Neuronal stem cell (in vitro differentiated cells): ENCODE measurements at regions not wholly inside any gene's neighbourhood (a gene's known extent, or its start where the extent isn't known, plus 50 kb on each side); places are given as distances from the start of the nearest gene placed in this dataset.

Experiments used
- DNase-seq: peaks from one replicate; pipeline ENCODE4 v3.0.0-alpha.2; 2013; ENCODE audit warnings: low spot score
- H2AFZ ChIP-seq: one replicate; pipeline ENCODE4 v1.6.1; 2013; ENCODE audit warnings: mild to moderate bottlenecking, low read length, inconsistent platforms
- H2AK5ac ChIP-seq: 2 replicates; pipeline ENCODE4 v1.6.1; 2013; ENCODE audit warnings: low read depth, mild to moderate bottlenecking, inconsistent platforms, low read length, moderate library complexity, mixed read lengths
- H2BK120ac ChIP-seq: 2 replicates; pipeline ENCODE4 v1.6.1; 2013; ENCODE audit warnings: low read depth, mild to moderate bottlenecking, inconsistent platforms, low read length, moderate library complexity, mixed read lengths
- H2BK12ac ChIP-seq: one replicate; pipeline ENCODE4 v1.6.1; 2013; ENCODE audit warnings: low read length, inconsistent platforms
- H2BK15ac ChIP-seq: 2 replicates; pipeline ENCODE4 v1.6.1; 2013; ENCODE audit warnings: mild to moderate bottlenecking, low read length, inconsistent platforms, mixed read lengths
- H2BK5ac ChIP-seq: one replicate; pipeline ENCODE4 v1.6.1; 2013; ENCODE audit warnings: inconsistent platforms, mild to moderate bottlenecking, low read length, moderate library complexity
- H3K14ac ChIP-seq: one replicate; pipeline ENCODE4 v1.6.1; 2013; ENCODE audit warnings: low read length, inconsistent platforms
- H3K18ac ChIP-seq: 2 replicates; pipeline ENCODE4 v1.6.1; 2013; ENCODE audit warnings: low read length, inconsistent platforms
- H3K23ac ChIP-seq: 2 replicates; pipeline ENCODE4 v1.6.1; 2013; ENCODE audit warnings: low read depth, mild to moderate bottlenecking, mixed read lengths, low read length, inconsistent platforms; ENCODE audit not compliant: poor library complexity
- H3K27ac ChIP-seq: replicated peaks from 3 replicates; pipeline ENCODE4 v1.5.1; 2013; ENCODE audit warnings: low read length, inconsistent platforms
- H3K27me3 ChIP-seq, 3 experiments: 2 replicates each; pipeline ENCODE4 v1.6.1; 2013; ENCODE audit warnings: low read length in 3 of 3, mild to moderate bottlenecking in 2 of 3, inconsistent platforms in 1 of 3, low read depth in 1 of 3, mixed read lengths in 1 of 3, moderate library complexity in 1 of 3; ENCODE audit not compliant: control insufficient read depth in 3 of 3, insufficient read depth in 3 of 3
- H3K36me3 ChIP-seq, 2 donors: replicated peaks in 1 of 2; 2 replicates each; pipeline ENCODE4 v1.6.1; 2013; ENCODE audit warnings: low read length in 2 of 2; ENCODE audit not compliant: control insufficient read depth in 2 of 2, insufficient read depth in 2 of 2
- H3K4ac ChIP-seq: 2 replicates; pipeline ENCODE4 v1.6.1; 2013; ENCODE audit warnings: inconsistent platforms, mild to moderate bottlenecking, low read length, moderate library complexity
- H3K4me1 ChIP-seq, 2 donors: 1 replicate in 1 of 2; 2 replicates in 1 of 2; pipeline ENCODE4 v1.6.1; 2013; ENCODE audit warnings: low read length in 2 of 2, low read depth in 1 of 2; ENCODE audit not compliant: control insufficient read depth in 2 of 2, insufficient read depth in 1 of 2
- H3K4me2 ChIP-seq: one replicate; pipeline ENCODE4 v1.6.1; 2013; ENCODE audit warnings: mild to moderate bottlenecking, low read length, inconsistent platforms; ENCODE audit not compliant: insufficient read depth, poor library complexity, severe bottlenecking
- H3K4me3 ChIP-seq, 2 donors: 2 replicates each; pipeline ENCODE4 v1.5.1; 2013; ENCODE audit warnings: low read length in 2 of 2, mild to moderate bottlenecking in 2 of 2, inconsistent platforms in 1 of 2, moderate library complexity in 1 of 2
- H3K79me1 ChIP-seq: one replicate; pipeline ENCODE4 v1.6.1; 2013; ENCODE audit warnings: low read depth, mild to moderate bottlenecking, inconsistent platforms, low read length, moderate library complexity
- H3K9ac ChIP-seq: one replicate; pipeline ENCODE4 v1.6.1; 2013; ENCODE audit warnings: mild to moderate bottlenecking, low read depth, low read length, inconsistent platforms; ENCODE audit not compliant: poor library complexity
- H3K9me3 ChIP-seq, 2 donors: replicated peaks in 1 of 2; 2 replicates each; pipeline versions ENCODE3 to v1.6.1; 2013; ENCODE audit warnings: low read length in 2 of 2, mild to moderate bottlenecking in 2 of 2, inconsistent platforms in 1 of 2, low read depth in 1 of 2, mixed read lengths in 1 of 2, moderate library complexity in 1 of 2; ENCODE audit not compliant: control insufficient read depth in 2 of 2, insufficient read depth in 1 of 2
- H4K8ac ChIP-seq: one replicate; pipeline ENCODE4 v1.6.1; 2013; ENCODE audit warnings: low read depth, mild to moderate bottlenecking, inconsistent platforms, low read length, moderate library complexity
- H4K91ac ChIP-seq: one replicate; pipeline ENCODE4 v1.6.1; 2013; ENCODE audit warnings: low read length, low read depth, mild to moderate bottlenecking, inconsistent platforms; ENCODE audit not compliant: poor library complexity
- WGBS, 2 donors: extraction: QIAGEN DNeasy Blood & Tissue Kit; methylation state at CpG; one replicate each; pipeline ENCODE4 v1.1.7; 2013; ENCODE audit warnings: missing lambda C conversion rate in 2 of 2, mixed read lengths in 1 of 2; ENCODE audit not compliant: insufficient read length in 2 of 2, insufficient replicate concordance in 1 of 2; ENCODE audit errors: extremely low coverage in 2 of 2; 5-methylcytosine and 5-hydroxymethylcytosine counted together

DNA sequence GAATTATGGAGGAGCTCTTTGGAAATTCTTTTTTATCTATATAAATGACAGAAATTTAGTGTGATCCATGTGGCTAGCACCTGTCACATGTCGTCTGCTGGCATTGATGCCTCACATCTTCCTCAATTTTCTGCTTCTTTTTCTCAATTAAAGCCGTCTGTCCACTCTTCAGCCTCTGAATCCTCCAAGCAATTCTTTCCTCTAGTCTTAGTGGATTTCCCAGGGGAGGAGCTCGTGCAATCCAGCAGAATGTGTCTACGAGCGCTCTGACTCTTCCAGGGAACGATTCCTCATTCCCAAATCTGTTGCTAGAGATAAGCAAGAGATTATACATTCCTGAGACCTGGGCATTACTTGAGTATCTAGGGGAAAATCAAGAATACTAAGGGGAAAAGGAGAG, 176.6 kb downstream of the EMP1 start:
- no peak overlapping the region for H4K8ac ChIP-seq
- no peak overlapping the region for H3K27ac ChIP-seq
- no peak overlapping the region for H3K14ac ChIP-seq
- H2BK12ac ChIP-seq = no peak overlapping the region
- H3K18ac ChIP-seq = no peak overlapping the region
- H3K23ac ChIP-seq = no peak overlapping the region
- H3K27me3 ChIP-seq = peaks cover 0 to 5% (median 0%) of the 10 kb centered on the region in 3 experiments
- H3K4me3 ChIP-seq = no peak overlapping the region
- no CpG with 5 or more reads among the region's 6 CpGs for WGBS, 2 donors
- no peak overlapping the region for H2BK120ac ChIP-seq
- no peak overlapping the region for H2AK5ac ChIP-seq
- H3K4me1 ChIP-seq = peaks cover 0 to 9% of the 10 kb centered on the region in 2 donors
- H3K79me1 ChIP-seq = no peaks in the 10 kb centered on the region
- H2BK15ac ChIP-seq = no peak overlapping the region
- no peak overlapping the region for H3K4me2 ChIP-seq
- H4K91ac ChIP-seq = no peak overlapping the region
- H3K9ac ChIP-seq = no peak overlapping the region
- DNase-seq = no peak
- H3K4ac ChIP-seq = no peak overlapping the region
- H2BK5ac ChIP-seq = no peak overlapping the region
- H3K36me3 ChIP-seq = no peaks in the 10 kb centered on the region
- no peak overlapping the region for H2AFZ ChIP-seq
- H3K9me3 ChIP-seq = no peaks in the 10 kb centered on the region

DNA sequence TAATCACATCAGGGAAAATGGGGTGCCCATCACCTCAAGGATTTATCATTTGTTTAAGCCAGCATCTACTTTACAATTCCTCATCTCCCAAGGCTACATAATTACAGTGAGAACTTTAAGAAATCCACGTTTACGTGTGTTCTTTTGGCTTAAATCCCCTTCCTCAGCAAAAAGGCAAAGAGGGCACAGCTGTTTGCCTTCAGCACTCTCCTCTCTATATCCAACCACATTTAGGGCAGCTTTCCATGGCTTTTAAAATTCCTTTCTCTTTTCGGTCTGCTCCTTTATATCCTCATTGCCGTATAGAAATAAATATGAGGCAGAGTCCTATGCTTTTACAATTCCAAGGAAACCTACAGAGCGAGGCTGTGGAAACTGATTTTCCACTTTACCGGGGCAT, 175.9 kb downstream of the EMP1 start:
- no peak overlapping the region for H3K4me3 ChIP-seq
- H2BK12ac ChIP-seq = no peak overlapping the region
- H3K9ac ChIP-seq = no peak overlapping the region
- no peak overlapping the region for H3K4me2 ChIP-seq
- H3K4ac ChIP-seq = no peak overlapping the region
- peaks cover 0 to 5% (median 0%) of the 10 kb centered on the region in 3 experiments for H3K27me3 ChIP-seq
- H3K9me3 ChIP-seq = no peaks in the 10 kb centered on the region
- H3K36me3 ChIP-seq = no peaks in the 10 kb centered on the region
- H2AK5ac ChIP-seq = no peak overlapping the region
- no peak overlapping the region for H4K8ac ChIP-seq
- H4K91ac ChIP-seq = no peak overlapping the region
- no peak overlapping the region for H3K18ac ChIP-seq
- H3K4me1 ChIP-seq = peaks cover 0 to 12% of the 10 kb centered on the region in 2 donors
- no peaks in the 10 kb centered on the region for H3K79me1 ChIP-seq
- WGBS, 2 donors = no CpG with 5 or more reads among the region's 6 CpGs
- H2AFZ ChIP-seq = no peak overlapping the region
- no peak overlapping the region for H2BK120ac ChIP-seq
- H3K23ac ChIP-seq = no peak overlapping the region
- H3K14ac ChIP-seq = no peak overlapping the region
- DNase-seq = no peak
- H2BK15ac ChIP-seq = no peak overlapping the region
- H3K27ac ChIP-seq = no peak overlapping the region
- H2BK5ac ChIP-seq = no peak overlapping the region

DNA sequence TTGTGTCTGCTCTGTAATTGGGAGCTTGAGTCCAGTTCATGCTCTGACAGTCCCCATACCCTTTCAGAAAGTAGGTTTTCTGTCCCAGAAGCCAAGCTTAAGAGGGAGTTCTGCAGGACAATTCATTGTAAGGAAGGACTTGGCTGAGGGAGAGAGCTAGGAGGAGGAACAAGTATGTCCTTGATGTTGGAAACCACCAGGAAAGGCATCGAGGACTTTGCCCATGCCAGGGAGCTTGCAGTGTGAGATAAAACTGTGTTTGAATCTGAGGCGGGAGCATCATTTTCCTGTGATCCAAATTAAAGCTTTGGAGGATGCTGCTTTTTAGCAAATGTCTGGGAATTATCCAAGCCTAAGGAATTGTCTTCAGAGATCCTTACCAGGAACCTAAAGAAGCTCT, 175.3 kb downstream of the EMP1 start:
- Histone ChIP-seq H3K9me3 (no peaks in the 10 kb centered on the region), H3K18ac (no peak overlapping the region), H3K27me3 (peaks cover 0 to 5% (median 0%) of the 10 kb centered on the region in 3 experiments), H4K91ac (no peak overlapping the region), H2BK5ac (no peak overlapping the region), H3K23ac (no peak overlapping the region), H2BK12ac (no peak overlapping the region), H2AK5ac (no peak overlapping the region), H3K79me1 (no peaks in the 10 kb centered on the region), H3K4ac (no peak overlapping the region), H3K4me3 (no peak overlapping the region), H3K27ac (no peak overlapping the region), H3K9ac (no peak overlapping the region), H4K8ac (no peak overlapping the region), H2BK15ac (no peak overlapping the region), H2BK120ac (no peak overlapping the region), H2AFZ (no peak overlapping the region), H3K4me2 (no peak overlapping the region), H3K36me3 (no peaks in the 10 kb centered on the region), H3K14ac (no peak overlapping the region), H3K4me1 (peaks cover 0 to 16% of the 10 kb centered on the region in 2 donors)
- no peak for DNase-seq
- no CpG with 5 or more reads among the region's 2 CpGs for WGBS, 2 donors

DNA sequence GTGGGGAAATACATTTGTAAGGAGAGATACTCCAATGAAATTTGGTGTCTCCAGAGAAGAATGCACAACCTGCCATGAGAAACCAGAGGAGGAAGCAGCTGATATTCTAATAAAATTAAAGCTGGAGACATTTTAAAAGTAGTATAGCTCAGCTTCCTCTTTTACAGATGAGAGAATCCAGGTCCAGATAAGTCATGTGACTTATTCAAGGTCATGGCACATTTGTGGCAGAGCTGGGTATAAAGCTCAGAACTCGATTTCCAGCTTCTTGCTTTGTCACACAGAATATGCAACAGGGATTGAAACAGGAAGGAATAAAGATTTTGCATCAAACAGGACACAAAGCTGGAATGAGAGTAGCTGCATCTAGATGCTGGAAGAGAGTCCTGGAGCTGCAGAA, 174.8 kb downstream of the EMP1 start:
- WGBS, 2 donors = no CpG with 5 or more reads among the region's 1 CpG
- H3K27me3 ChIP-seq = peaks cover 0 to 5% (median 0%) of the 10 kb centered on the region in 3 experiments

More for the DNA sequence above, 174.8 kb downstream of the EMP1 start:
- H3K4me3 ChIP-seq = no peak overlapping the region
- no peak overlapping the region for H2BK5ac ChIP-seq
- no peak overlapping the region for H3K27ac ChIP-seq
- H2AFZ ChIP-seq = no peak overlapping the region
- no peak overlapping the region for H3K23ac ChIP-seq
- no peak overlapping the region for H2AK5ac ChIP-seq
- H2BK12ac ChIP-seq = no peak overlapping the region
- no peak overlapping the region for H4K8ac ChIP-seq
- H3K4me1 ChIP-seq = peaks cover 0 to 16% of the 10 kb centered on the region in 2 donors
- no peak overlapping the region for H3K18ac ChIP-seq
- H3K4me2 ChIP-seq = no peak overlapping the region
- H4K91ac ChIP-seq = no peak overlapping the region
- no peaks in the 10 kb centered on the region for H3K36me3 ChIP-seq
- no peak overlapping the region for H2BK15ac ChIP-seq
- H3K14ac ChIP-seq = no peak overlapping the region
- H3K79me1 ChIP-seq = no peaks in the 10 kb centered on the region
- H3K9ac ChIP-seq = no peak overlapping the region
- no peak overlapping the region for H3K4ac ChIP-seq
- no peak overlapping the region for H2BK120ac ChIP-seq
- DNase-seq = no peak
- H3K9me3 ChIP-seq = no peaks in the 10 kb centered on the region
